ENCODE measurements at regions not wholly inside any gene's neighbourhood (a gene's known extent, or its start where the extent isn't known, plus 50 kb on each side); places are given as distances from the start of the nearest gene placed in this dataset.

DNA sequence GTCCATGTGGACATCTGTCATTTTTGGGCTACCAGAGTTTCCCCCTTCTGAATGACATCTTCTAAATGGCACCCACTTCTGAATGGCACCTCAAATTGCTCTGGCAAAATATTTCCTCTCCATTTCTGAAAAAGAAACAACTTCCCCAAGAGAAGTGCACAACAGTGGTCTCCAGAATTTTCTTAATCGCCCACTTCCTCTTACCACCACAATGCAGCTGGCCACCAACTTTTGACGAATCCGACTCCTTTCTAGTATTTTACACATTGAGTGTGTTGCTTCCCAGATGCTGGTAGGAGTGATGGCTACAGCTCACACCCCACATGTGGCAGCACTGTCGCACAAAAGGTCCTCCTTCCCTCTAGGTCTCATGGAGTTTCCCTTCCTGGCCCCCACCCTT, 216.1 kb downstream of the FOXA2 start:
- DNase-seq = no peak

DNA sequence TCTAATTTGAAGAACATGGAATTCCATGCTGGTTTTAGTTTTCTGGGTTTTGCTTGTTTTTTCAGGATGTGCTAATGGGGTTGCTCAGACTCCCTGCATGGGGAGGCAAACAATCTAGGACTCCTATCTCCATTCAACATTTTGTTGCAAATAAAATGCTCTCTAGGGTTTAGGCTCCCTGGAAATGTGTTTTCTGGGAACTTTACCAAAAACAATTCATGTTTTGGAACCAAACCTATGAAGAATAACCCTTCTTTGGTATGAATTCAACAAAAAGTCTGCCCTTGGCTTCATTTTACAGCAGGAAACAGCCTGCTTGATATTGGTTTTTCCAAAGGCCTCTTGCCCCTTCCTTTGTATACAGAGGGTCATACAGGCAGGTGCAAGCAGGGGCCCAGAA, 217.7 kb downstream of the FOXA2 start:
- DNase-seq = no peak

DNA sequence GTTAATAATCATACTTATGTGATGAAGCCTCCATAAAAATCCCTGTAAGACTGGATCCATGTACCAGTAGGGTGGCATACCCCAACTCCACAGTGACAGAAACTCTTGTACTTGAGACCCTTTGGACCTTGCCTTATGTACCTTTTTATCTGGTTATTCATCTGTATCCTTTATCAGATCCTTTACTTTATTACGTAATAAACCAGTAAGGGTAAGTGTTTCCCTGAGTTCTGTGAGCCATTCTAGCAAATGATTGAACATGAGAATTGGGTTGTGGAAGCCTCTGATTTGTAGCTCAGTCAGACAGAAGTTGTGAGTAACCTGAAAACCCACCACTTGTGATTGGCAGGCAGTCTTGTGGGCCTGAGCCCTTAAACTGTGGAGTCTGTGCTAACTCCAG, 229.7 kb downstream of the FOXA2 start:
- DNase-seq = no peak

DNA sequence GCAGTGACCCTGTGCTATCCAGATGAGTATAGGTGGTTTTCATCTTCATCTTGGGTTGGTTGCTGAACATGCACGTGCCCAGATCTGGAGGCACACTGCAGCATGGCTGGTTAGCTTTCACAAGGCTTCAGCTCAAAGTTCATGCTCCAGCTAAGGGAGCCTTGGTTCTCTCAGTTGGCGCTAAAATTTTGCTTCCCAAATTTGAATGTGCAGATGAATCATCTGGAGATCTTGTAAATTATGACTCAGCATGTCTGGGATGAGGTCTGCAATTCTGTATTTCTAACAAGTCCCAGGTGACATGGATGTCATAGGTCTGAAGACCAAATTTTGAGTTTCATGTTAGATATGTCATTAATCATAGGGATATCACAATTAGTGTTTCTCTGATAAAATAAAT, 230.8 kb downstream of the FOXA2 start:
- DNase-seq = no peak

DNA sequence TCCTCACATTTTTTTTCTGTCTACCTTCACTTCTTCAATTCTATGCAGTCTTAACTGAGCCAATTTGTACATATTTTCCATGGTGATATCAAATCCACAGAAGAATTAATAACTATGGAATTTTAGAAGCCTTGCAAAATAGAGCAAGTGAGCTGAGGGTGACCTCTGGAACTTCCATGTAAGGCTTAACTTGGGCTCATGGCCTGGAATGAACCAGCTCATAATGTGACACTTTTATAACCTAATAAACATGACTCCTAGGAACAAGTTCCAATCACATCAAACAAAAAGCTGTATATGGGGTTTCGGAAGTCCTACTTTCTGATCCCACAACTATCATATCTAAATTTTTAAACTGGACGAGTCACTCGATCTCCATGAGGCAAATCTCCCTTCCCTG, 232.4 kb downstream of the FOXA2 start:
- no peak for DNase-seq

DNA sequence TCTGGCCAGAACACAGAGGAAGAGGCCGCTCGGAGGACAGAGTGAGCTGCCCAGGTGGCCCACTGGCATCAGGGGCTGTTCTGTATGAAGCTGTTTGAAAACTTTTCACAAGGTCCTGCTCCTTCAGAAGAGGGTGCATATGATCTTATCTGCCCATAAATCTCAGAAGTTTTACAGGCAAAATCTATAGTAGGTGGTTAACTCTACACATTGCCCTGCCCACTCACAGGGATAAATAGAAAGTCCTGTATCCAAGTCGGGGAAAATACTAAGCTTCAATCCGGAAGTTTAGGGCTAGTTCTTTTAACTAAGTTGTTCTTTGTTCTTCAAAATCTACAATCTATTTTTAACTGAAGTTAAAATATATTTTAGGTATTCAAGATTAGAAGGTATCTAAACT, 233.7 kb downstream of the FOXA2 start:
- DNase-seq = no peak

DNA sequence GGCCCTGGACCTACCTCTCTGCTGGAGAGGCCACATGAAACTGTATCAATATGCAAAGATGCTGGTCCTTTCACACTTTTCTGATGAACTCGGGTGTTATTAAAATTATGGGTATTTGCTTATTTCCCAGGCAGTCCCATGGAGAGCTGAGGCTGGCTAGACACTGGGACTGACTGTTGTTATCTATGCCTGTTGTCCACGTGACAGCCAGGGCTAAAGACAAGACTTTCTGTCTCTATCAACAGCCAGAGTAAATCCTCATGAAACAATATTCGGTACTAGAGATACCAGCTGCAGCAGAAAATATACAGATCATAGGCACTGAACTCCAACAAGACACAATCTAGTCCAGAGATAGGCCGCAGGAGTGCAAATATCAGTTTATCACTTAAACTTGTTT, 236.4 kb downstream of the FOXA2 start:
- no peak for DNase-seq

DNA sequence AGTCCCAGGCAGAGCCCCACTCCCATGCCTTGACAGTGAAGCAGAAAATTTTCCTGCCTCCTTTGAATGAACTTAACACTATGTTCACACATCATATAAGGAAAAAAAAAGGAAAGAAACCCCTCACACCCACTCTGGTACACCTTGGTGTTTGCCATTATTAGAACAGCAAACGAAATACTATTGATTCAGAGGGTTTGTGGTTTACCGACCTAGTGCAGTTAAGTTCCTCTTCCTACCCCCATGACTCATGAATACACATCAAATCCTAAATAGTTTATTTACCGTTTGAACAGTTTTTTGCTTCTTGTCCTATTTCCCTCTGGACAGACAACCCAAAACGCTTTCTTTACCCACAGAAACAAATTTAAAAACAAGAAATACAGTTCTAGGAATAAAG, 237.7 kb downstream of the FOXA2 start:
- no peak for DNase-seq

DNA sequence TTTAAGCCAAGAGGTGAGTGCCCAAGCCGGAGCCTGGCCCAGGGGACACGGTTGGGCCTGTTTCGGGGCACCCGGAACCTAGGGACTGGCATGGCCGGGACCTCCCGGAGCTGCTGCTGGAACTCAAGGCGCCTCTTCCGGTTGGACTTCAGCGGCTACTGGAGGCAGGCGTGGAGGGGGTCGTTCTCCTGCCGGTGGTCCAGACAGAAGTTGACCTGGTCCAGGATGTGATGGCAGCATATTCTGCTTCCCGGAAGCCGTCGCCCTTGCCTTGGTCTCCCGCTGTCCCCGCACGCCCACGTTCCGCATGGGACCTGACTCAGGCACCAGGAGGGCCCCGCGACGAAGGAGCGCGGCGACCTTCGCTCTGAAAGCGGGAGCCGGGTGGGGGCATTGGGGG, 240.8 kb downstream of the FOXA2 start:
- no peak for DNase-seq

DNA sequence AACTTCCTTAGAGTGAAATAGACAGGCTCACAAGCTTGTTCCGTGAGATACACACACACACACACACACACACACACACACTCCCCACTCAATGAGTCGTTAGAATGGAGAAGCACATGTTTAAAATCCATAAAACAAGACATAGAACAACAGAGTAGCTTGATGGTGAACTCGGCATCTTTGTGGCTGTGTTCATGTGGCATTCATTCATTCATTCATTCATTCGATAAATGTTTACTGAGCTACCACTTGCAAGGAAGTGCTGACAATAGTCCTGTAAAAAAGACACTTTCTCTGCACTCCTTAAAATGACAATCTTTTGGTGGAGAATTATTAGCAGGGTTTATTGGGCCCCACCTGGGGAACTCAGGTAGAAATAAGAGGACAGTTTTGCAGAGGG, 242.0 kb downstream of the FOXA2 start:
- no peak for DNase-seq

DNA sequence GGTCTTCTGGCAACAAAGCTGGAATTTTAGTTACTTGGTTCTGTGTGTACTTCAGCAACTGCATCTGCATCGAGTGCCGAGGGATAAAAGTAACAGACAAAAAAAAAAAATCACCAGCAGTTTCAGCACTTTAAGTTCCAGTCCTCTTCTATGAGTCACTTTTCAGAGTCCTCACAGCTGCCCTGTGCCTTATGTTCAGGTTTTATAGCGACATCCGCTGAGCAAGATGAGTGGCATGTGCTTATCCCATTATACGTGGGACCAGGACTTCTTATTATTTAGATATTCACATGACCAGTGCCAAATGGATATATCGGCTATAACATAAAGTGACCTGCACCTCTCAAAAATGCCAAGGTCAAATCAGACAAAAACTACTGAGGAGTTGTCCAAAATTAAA, 242.9 kb downstream of the FOXA2 start:
- no peak for DNase-seq

DNA sequence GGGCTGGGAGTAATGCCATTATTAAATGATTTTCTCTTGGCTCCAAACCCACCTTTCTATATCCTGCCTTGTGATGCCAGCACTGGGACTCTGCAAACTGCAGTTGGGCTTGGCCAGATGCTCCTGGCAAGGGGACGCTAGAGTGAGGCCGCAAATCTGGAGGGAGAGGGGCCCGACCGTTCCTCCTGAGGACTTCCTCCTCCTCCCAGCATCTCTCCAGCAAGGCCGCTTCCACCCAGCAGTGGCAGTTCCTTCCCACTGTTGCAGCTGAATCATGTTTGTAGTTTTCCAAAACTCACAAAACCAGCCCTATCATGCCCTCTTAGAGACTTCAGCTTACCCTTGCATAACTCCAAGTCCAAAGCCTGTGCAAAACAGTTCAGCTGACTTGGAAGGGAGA, 244.4 kb downstream of the FOXA2 start:
- no peak for DNase-seq

DNA sequence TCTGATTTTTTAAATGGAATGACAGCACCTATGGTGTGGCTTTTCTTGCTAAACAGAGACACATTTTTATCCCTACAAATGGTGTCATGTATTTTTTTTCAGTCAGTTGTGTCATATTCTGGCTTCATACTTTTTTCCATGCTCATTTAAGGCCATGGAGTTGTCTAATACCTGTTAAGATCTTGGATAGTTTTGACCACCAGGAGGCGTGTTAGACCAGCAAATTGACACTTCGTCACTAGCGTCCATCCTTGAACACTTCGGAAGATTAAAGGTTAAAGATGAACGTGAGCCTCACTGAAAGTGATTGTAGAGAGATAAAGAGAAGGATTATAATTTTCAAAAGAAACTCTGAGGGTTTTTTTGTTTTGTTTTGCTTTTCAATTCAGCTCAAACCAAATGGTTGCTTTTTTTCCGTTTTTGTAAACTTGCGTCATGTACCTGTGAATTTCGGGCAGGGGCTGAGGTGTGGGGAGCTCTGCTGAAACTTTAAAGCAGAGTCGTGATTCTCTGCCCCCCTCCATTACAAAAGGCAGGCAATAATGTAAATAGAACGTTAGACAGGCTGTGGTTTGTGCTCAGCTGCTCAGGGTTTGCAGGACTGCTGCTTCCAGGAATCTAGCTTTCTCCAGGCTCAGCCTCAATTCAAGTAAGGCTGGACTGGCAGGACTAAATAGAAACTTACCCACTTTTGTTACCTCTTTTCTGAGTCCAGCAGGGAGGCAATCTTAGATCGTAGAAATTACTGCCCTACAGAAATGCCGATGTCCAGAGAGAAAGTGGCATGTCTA, 245.1 kb downstream of the FOXA2 start:
- DNase-seq = no peak

DNA sequence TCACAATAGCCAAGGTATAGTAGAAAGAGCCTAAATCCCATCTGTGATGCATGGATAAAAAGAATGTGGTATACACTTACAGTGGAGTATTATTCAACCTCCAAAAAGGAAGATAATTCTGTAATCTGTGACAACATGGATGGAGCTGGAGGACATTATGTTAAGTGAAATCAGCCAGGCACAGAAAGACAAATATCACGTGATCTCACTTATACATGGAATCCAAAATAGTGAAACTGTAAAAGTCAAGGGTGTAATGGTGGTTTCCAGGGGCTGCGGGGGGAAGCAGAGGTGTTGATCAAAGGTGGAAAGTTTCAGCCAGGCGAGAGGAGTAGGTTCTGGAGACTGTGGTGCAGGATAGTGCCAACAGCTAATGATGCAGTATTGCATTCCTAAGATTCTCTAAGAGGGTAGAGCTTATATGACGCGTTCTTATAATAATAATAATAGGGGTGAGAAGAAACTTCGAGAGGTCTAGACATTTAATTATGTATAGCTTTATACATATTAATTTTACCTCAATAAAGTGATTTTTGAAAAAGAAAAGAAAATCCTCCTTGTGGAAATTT, 246.1 kb downstream of the FOXA2 start:
- DNase-seq = no peak

DNA sequence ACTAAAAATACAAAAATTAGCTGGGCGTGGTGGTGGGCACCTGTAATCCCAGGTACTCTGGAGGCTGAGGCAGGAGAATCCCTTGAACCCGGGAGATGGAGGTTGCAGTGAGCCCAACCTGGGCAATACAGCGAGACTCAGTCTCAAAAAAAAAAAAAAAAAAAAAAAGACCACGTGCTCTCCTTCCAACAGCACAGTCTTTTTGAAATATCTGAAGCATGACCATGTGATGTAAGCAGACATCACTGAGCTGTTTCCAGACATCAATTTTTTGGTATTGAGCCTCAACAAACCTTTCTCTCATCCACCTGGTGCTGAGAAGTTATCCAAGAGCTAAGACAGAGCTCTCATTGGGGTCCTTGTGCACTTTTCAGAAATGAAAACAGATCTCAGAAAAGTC, 249.2 kb downstream of the FOXA2 start:
- DNase-seq = no peak

DNA sequence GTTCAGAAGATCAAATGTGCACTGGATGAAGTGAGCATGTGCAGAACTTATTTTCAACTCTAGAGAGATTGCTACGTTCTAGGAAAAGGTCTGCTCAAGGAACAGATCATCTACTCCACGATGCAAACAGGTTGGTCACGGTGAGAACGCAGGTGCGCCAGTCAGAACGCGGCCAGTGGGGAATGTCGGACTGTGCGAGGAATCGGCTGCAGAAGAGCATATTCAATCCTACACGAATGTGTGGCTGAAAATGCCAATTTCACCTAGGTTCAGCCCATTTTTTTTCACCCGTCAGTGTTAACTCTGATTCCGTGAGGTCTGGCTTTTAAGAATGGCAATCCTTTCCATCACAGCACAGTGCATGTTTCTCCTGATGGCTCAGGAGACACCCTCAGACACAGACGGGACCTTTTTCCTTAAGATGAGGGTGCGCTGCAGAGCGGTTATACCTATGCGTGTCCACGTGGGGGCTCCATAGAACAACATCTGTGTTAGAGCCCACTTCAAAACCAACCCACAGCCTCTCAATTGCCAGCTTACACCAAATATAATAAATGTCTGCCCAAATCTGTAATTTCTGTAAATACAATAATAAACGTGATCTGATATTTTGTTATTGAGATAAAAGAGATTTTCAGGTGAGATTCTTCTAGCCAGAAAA, 250.4 kb downstream of the FOXA2 start:
- no peak for DNase-seq

DNA sequence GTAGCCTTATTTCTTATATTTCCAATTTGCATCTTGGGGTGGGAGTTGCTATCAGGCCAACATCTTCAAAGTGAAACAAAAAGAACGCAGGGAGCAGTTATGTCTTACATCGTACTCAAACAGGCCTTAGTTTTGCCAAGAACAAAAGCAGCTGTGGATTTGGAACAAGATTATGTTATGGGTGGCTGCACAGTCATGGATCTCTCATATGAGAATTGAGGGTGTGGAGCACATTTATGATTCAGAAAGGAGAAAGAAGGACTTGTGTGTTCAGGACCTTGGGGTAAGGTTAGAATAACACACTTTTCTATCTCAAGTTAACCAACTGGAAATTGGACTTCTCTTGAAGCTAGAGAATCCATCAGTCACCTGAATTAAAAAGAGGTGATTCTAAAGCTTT, 259.9 kb downstream of the FOXA2 start:
- DNase-seq = no peak

DNA sequence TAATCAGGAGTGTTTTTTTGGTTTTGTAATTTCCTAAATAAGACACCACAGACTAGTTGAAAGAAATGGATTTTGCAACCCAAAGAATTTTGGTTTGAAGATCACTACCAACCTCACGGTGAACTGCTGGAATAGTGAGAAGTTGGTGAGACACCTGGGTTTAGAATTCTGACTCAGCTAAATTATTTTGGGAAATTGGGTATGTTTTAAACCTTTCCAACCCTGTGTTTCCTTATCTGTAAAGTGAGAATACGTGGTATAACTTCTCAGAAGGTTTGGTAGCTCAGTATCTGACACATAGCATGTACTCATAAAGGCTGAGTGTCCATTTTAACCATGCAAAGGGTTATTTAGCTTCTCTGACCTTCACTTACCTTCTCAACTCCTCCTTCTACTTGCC, 261.9 kb downstream of the FOXA2 start:
- DNase-seq = no peak

DNA sequence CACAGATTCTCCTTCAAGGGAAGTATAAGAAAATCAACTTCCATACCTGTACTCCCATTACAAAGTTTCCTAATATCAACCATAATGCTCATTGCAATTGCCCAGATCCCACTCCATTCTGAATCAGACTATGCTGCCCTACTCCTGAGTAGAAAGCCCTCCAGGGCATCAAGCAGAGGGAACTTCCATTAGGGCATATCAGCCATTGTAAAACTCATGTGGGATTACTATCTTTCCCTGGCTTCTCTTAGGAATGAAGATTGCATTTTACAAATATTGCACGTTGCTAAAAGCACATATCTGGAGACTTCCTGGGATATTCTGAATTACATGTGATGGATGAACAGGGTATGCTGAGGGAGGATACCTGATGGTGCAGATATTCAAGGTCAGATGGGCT, 263.2 kb downstream of the FOXA2 start:
- DNase-seq = no peak

DNA sequence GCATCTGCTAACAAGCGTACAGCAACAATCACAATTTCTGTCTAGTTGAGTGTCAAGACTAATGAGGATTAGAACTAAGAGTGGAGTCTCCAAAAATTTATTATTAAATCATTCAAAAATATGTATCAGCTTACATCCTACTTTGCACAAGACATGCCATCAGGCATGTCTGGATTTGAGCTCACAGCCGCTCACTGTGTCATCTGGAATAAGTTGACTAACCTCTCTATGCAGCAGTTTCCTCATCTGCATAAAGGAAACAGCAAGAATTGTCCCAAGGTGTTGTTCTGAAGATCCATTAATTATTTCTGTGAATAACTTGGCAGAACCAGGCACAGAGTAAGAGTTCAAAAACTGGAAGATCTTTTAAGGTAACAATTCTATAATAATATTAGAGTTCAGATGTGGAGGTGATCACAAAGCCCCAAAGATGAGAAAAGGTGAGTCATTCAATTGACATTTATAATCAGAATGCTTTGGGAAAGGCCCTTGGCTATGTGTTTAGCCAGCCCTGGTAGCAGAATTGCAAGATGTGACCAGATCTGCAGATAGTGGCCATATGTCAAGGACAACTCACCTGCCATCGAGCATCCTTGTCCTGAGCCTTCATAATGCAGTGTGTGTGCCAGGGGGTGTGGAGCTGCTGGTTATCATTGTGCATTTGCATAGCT, 264.0 kb downstream of the FOXA2 start:
- DNase-seq = no peak

DNA sequence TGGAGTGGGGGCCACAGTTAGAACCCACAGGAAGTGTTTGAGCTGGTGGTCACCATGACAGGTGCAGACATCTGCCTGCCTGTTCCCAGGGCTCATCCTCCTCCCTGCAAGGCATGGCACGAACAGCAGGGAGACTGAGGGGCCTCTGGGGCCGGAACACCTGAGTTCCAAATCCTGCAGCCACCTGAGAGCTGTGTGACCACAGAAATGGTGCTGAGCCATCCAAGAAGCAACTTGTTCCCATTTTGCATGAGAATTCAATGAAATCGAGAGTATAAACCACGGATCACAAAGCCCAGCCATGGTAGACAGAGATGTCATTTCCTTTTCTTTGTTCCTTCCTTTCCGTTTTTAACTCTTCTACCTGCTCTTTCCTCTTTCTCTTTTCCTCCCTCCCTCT, 268.6 kb downstream of the FOXA2 start:
- no peak for DNase-seq

DNA sequence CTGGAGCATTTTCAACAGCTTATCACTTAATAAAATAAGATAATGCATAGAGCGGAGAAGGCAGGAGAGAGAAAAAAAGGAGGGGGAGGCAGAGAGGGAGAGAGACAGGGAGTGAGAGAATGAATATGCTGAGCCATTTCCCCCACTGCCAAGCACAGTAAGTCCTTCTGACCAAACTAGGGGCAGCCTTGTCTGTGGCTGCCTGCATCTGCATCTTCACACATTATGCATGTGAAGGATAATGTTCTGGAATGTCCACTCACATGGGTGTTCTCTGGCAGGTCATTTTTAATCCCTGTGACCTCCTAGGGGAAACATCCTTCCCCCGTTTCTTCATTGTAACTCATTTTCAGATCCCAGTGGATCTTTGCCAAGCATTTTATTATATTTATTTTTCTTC, 269.3 kb downstream of the FOXA2 start:
- DNase-seq = no peak

DNA sequence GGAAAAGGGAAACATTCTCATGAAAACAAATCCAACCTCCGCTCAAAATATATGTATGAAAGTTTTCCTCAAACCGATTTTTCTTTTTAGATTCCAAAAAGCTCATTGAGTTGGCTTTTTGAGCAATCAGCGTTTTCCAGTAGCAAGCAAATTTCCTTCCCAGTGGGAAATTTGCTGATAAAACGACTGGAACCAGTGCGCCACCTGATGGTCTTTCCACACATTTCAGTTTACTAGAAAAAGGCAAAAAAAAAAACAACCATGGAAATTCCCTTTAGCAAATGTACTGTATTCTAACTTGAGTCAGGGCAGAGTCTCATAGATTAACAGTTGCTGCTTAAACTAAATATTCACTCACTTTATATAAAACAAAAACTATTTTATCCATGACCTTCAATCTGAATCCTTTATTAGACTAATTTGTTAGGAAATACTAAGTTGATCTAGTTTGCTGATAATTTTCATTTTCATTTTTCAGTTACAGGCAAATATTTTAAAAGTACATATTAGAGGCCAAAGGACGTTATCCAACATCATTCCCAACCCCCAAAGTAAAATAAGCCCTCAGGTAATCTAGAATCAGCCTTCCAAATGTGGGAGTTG, 271.5 kb downstream of the FOXA2 start:
- no peak for DNase-seq

DNA sequence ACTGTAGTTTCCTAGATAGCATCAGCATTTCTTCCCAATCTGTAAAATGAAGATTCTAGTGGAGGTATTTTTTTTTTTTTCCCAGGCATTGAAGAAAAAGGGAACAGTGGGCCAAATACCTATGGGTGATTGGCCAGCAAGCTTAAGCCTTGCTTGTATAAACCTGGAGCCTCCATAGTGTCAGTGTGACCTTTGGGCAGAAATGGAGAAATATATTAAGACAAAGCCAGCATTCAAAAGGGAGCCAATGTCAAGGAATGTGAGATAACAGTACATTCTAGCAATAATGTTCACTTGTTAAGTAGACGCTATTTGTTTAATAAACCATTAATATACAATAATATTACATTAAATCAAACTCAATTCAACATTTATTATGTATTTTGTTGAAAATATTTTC, 275.4 kb downstream of the FOXA2 start:
- DNase-seq = no peak
